Rectal smooth muscle tissue (tissue), 1 donor: ENCODE measurements at regions not wholly inside any gene's neighbourhood (a gene's known extent, or its start where the extent isn't known, plus 50 kb on each side); places are given as distances from the start of the nearest gene placed in this dataset.
"Not testable (repeated sequence)": the region's sequence is repeated elsewhere in the genome, so short reads cannot be mapped to it uniquely, and the experiment has no call there.

Experiments used
- H3K27ac ChIP-seq: one replicate; pipeline ENCODE4 v1.7.0; 2013; ENCODE audit warnings: low read depth, low read length, inconsistent platforms
- H3K27me3 ChIP-seq: one replicate; pipeline ENCODE4 v1.7.0; 2013; ENCODE audit warnings: low read length; ENCODE audit not compliant: control insufficient read depth, insufficient read depth
- H3K36me3 ChIP-seq: one replicate; pipeline ENCODE4 v1.7.0; 2013; ENCODE audit warnings: low read length; ENCODE audit not compliant: control insufficient read depth, insufficient read depth
- H3K4me1 ChIP-seq: one replicate; pipeline ENCODE4 v1.7.0; 2013; ENCODE audit warnings: low read length; ENCODE audit not compliant: control insufficient read depth, insufficient read depth
- H3K4me3 ChIP-seq: one replicate; pipeline ENCODE4 v1.7.0; 2013; ENCODE audit warnings: low read length
- H3K9ac ChIP-seq: one replicate; pipeline ENCODE4 v1.7.0; 2013; ENCODE audit warnings: low read length

GRCh38 chr4:164595751-164596150 is 158.2 kb upstream of the SMIM31 start:
- Histone ChIP-seq H3K9ac (no peak overlapping the region), H3K4me1 (no peaks in the 10 kb centered on the region), H3K27ac (no peak overlapping the region), H3K36me3 (no peaks in the 10 kb centered on the region), H3K27me3 (peaks cover 2% of the 10 kb centered on the region), H3K4me3 (no peak overlapping the region)

- no peak overlapping the region for H3K27ac ChIP-seq
- no peaks in the 10 kb centered on the region for H3K36me3 ChIP-seq
- no peaks in the 10 kb centered on the region for H3K4me1 ChIP-seq
- H3K27me3 ChIP-seq = peaks cover 2% of the 10 kb centered on the region
- H3K4me3 ChIP-seq = no peak overlapping the region
- no peak overlapping the region for H3K9ac ChIP-seq
Observed at GRCh38 chr4:164596318-164596878, 157.5 kb upstream of the SMIM31 start.

DNA sequence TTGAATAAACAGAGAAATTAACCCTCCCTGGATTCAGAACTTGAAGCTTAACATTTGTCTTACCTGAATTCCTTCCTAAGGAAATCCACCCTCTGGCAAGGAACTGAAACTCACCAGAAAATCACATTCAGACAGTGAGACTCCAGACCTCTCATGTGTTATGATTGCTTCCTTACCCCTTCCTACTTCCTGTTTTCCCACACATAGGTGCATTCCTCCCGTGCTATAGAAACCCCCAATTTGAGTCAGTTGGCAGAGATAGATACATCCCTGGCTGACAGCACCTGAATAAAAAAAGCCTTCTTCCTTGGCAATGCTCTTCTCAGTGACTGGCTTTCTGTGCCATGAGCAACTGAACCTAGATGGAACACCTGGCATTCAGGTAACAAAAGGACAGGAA is 157.0 kb upstream of the SMIM31 start:
- H3K4me1 ChIP-seq = no peaks in the 10 kb centered on the region
- H3K27me3 ChIP-seq = peaks cover 2% of the 10 kb centered on the region
- H3K27ac ChIP-seq = no peak overlapping the region
- H3K9ac ChIP-seq = no peak overlapping the region
- no peak overlapping the region for H3K4me3 ChIP-seq
- H3K36me3 ChIP-seq = no peaks in the 10 kb centered on the region

GRCh38 chr4:164601653-164602052 is 152.3 kb upstream of the SMIM31 start:
- peaks cover 2% of the 10 kb centered on the region for H3K27me3 ChIP-seq

DNA sequence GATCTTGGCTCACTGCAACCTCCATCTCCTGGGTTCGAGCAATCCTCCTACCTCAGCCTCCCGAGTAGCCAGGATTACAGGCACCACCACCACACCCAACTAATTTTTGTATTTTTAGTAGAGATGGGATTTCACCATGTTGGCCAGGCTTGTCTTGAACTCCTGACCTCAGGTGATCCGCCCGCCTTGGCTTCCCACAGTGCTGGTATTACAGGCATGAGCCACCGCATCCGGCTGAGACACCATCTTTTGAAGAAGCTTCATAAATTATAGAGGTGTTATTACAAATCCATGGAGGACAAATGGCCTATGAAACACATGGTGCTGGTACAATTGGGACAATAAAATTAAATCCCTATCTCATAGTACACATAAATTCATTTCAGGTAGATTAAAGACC is 148.1 kb upstream of the SMIM31 start:
- H3K4me3 ChIP-seq, H3K36me3 ChIP-seq, H3K27me3 ChIP-seq, H3K9ac ChIP-seq, H3K4me1 ChIP-seq, H3K27ac ChIP-seq: not testable (repeated sequence)

More at GRCh38 chr4:164601653-164602052, 152.3 kb upstream of the SMIM31 start:
- Histone ChIP-seq H3K4me3 (no peak overlapping the region), H3K4me1 (no peaks in the 10 kb centered on the region), H3K27ac (no peak overlapping the region), H3K9ac (no peak overlapping the region), H3K36me3 (no peaks in the 10 kb centered on the region)

- no peak overlapping the region for H3K27ac ChIP-seq
- H3K36me3 ChIP-seq = no peaks in the 10 kb centered on the region
- no peaks in the 10 kb centered on the region for H3K4me1 ChIP-seq
- no peaks in the 10 kb centered on the region for H3K27me3 ChIP-seq
- no peak overlapping the region for H3K9ac ChIP-seq
- H3K4me3 ChIP-seq = no peak overlapping the region
Observed at GRCh38 chr4:164606478-164606877, 147.5 kb upstream of the SMIM31 start.

DNA sequence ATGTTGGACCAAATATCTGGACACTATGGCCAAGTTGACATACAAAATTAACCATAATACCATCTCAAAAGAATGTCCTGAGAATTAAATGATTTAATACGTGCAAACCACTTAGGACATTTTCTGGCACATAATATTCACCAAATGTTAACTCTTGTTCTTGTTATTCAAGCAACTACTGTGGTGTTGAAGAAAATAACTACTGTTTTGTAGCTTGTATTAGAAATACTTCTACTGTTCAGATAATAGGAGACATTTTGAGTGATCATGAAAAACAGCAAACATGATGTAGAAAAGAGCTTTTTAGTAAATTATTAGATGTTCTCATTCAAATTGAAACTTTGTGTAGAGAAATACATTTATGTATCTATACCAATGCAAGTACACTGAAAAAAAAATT is 140.7 kb upstream of the SMIM31 start:
- H3K27ac ChIP-seq = no peak overlapping the region
- H3K4me1 ChIP-seq = no peaks in the 10 kb centered on the region
- no peaks in the 10 kb centered on the region for H3K27me3 ChIP-seq
- no peak overlapping the region for H3K4me3 ChIP-seq
- no peaks in the 10 kb centered on the region for H3K36me3 ChIP-seq
- H3K9ac ChIP-seq = no peak overlapping the region

- no peak overlapping the region for H3K9ac ChIP-seq
- H3K27ac ChIP-seq = no peak overlapping the region
- H3K4me1 ChIP-seq = no peaks in the 10 kb centered on the region
- H3K36me3 ChIP-seq = no peaks in the 10 kb centered on the region
- H3K27me3 ChIP-seq = no peaks in the 10 kb centered on the region
- no peak overlapping the region for H3K4me3 ChIP-seq
Observed at GRCh38 chr4:164613792-164614191, 140.1 kb upstream of the SMIM31 start.

- Histone ChIP-seq H3K27me3 (no peaks in the 10 kb centered on the region), H3K27ac (no peak overlapping the region), H3K9ac (no peak overlapping the region), H3K4me3 (no peak overlapping the region), H3K4me1 (no peaks in the 10 kb centered on the region), H3K36me3 (no peaks in the 10 kb centered on the region)
Observed at GRCh38 chr4:164614329-164614728, 139.6 kb upstream of the SMIM31 start.

GRCh38 chr4:164614999-164615398 is 138.9 kb upstream of the SMIM31 start:
- H3K9ac ChIP-seq = no peak overlapping the region
- no peak overlapping the region for H3K4me3 ChIP-seq
- no peaks in the 10 kb centered on the region for H3K4me1 ChIP-seq
- no peaks in the 10 kb centered on the region for H3K36me3 ChIP-seq
- no peak overlapping the region for H3K27ac ChIP-seq
- no peaks in the 10 kb centered on the region for H3K27me3 ChIP-seq

GRCh38 chr4:164615964-164616363 is 138.0 kb upstream of the SMIM31 start:
- Histone ChIP-seq H3K4me3 (no peak overlapping the region), H3K27ac (no peak overlapping the region), H3K4me1 (no peaks in the 10 kb centered on the region), H3K36me3 (no peaks in the 10 kb centered on the region), H3K9ac (no peak overlapping the region), H3K27me3 (no peaks in the 10 kb centered on the region)

GRCh38 chr4:164616961-164617360 is 137.0 kb upstream of the SMIM31 start:
- Histone ChIP-seq H3K4me1 (no peaks in the 10 kb centered on the region), H3K9ac (no peak overlapping the region), H3K27me3 (no peaks in the 10 kb centered on the region), H3K27ac (no peak overlapping the region), H3K4me3 (no peak overlapping the region), H3K36me3 (no peaks in the 10 kb centered on the region)

GRCh38 chr4:164617426-164617825 is 136.5 kb upstream of the SMIM31 start:
- H3K9ac ChIP-seq = no peak overlapping the region
- no peaks in the 10 kb centered on the region for H3K27me3 ChIP-seq
- H3K27ac ChIP-seq = no peak overlapping the region
- no peaks in the 10 kb centered on the region for H3K4me1 ChIP-seq
- H3K36me3 ChIP-seq = no peaks in the 10 kb centered on the region
- H3K4me3 ChIP-seq = no peak overlapping the region
